RWPE2 (cell line): ENCODE measurements at regions not wholly inside any gene's neighbourhood (a gene's known extent, or its start where the extent isn't known, plus 50 kb on each side); places are given as distances from the start of the nearest gene placed in this dataset.

Source experiments
- ATAC-seq: fragments of 200-7000 bp; cut with Tn5 transposase; 3 replicates; pipeline ENCODE4 v1.9.1; 2021; ENCODE audit warnings: low read depth
- DNase-seq: peaks from one replicate; pipeline ENCODE4 v3.0.0-alpha.2; 2020; ENCODE audit warnings: low spot score
- H3K27ac ChIP-seq: fragments of 450-650 bp; 2 replicates; pipeline ENCODE4 v1.5.1; 2017; ENCODE audit warnings: mild to moderate bottlenecking; ENCODE audit not compliant: poor library complexity, severe bottlenecking
- H3K27me3 ChIP-seq: fragments of 250-450 bp; sonication (Bioruptor Pico); 2 replicates; pipeline ENCODE4 v1.5.1; 2021; ENCODE audit warnings: mild to moderate bottlenecking, moderate library complexity; ENCODE audit not compliant: insufficient read depth, poor library complexity, severe bottlenecking
- H3K36me3 ChIP-seq: fragments of 250-450 bp; sonication (Bioruptor Pico); 2 replicates; pipeline ENCODE4 v1.5.1; 2020; ENCODE audit warnings: low read depth, mild to moderate bottlenecking, moderate library complexity
- H3K4me1 ChIP-seq: fragments of 250-450 bp; sonication (Bioruptor Pico); 2 replicates; pipeline ENCODE4 v1.5.1; 2021; ENCODE audit warnings: mild to moderate bottlenecking, moderate library complexity; ENCODE audit not compliant: insufficient read depth, poor library complexity, severe bottlenecking
- H3K4me3 ChIP-seq: fragments of 250-450 bp; sonication (Bioruptor Pico); 2 replicates; pipeline ENCODE4 v1.5.1; 2021; ENCODE audit warnings: mild to moderate bottlenecking, moderate library complexity; ENCODE audit not compliant: severe bottlenecking
- H3K9me3 ChIP-seq: fragments of 250-450 bp; sonication (Bioruptor Pico); 2 replicates; pipeline ENCODE4 v1.5.1; 2021; ENCODE audit warnings: mild to moderate bottlenecking, moderate library complexity; ENCODE audit not compliant: severe bottlenecking
- TF ChIP-seq, protein P1 (sequence below): fragments of 450-650 bp; IDR thresholded peaks from one replicate; pipeline ENCODE4 v1.5.1; 2017; ENCODE audit warnings: mild to moderate bottlenecking, moderate library complexity; ENCODE audit not compliant: poor library complexity, severe bottlenecking

DNA sequence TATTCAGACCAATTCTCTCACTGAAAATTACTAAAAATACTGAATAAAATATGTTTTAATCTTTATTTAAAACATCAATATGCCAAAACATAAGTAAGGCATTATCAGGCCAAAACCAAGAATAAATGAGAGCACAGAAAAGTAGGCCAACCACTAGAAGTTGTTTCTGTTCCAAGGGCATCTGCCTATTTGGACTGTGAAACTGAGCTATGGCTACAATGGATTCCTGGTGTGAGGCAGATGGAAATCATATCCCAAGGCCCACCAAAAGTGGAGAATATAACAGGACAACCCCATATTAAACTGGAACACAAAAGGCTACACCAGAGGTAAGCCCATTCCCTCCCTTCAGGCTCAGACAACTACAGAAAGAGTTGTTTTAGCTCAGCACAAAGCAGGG, 302.8 kb upstream of the IL12A start:
- TF ChIP-seq, protein P1, sequence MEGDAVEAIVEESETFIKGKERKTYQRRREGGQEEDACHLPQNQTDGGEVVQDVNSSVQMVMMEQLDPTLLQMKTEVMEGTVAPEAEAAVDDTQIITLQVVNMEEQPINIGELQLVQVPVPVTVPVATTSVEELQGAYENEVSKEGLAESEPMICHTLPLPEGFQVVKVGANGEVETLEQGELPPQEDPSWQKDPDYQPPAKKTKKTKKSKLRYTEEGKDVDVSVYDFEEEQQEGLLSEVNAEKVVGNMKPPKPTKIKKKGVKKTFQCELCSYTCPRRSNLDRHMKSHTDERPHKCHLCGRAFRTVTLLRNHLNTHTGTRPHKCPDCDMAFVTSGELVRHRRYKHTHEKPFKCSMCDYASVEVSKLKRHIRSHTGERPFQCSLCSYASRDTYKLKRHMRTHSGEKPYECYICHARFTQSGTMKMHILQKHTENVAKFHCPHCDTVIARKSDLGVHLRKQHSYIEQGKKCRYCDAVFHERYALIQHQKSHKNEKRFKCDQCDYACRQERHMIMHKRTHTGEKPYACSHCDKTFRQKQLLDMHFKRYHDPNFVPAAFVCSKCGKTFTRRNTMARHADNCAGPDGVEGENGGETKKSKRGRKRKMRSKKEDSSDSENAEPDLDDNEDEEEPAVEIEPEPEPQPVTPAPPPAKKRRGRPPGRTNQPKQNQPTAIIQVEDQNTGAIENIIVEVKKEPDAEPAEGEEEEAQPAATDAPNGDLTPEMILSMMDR: no peak
- no peak for DNase-seq
- no peak for ATAC-seq
- no peak overlapping the region for H3K27ac ChIP-seq
- no peaks in the 10 kb centered on the region for H3K9me3 ChIP-seq
- H3K36me3 ChIP-seq: no peaks in the 10 kb centered on the region
- H3K27me3 ChIP-seq: no peaks in the 10 kb centered on the region
- no peaks in the 10 kb centered on the region for H3K4me1 ChIP-seq
- H3K4me3 ChIP-seq: no peak overlapping the region

DNA sequence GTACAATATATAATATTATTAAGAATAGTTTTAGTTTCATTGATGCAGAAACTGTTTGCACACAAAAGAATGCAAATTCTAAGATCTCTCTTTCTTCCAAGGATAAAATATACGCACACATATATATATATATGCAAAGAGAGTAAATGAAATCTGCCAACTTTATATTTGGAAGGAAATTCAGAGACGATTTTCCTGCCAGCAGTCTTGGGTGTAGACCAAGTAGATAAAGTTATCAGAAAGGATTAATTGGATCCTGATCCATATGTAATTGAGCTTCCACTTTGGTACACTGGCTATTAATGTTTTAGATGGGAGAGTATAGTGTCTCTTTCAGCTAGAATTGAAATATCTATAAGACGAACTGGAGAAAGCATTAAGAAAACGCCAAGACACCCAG, 295.4 kb upstream of the IL12A start:
- DNase-seq (no peak), ATAC-seq (no peak)
- H3K27ac ChIP-seq: no peak overlapping the region
- no peak overlapping the region for H3K4me3 ChIP-seq
- H3K9me3 ChIP-seq: no peaks in the 10 kb centered on the region
- H3K4me1 ChIP-seq: no peaks in the 10 kb centered on the region
- H3K27me3 ChIP-seq: no peaks in the 10 kb centered on the region
- TF ChIP-seq, protein P1: no peak
- H3K36me3 ChIP-seq: no peaks in the 10 kb centered on the region

DNA sequence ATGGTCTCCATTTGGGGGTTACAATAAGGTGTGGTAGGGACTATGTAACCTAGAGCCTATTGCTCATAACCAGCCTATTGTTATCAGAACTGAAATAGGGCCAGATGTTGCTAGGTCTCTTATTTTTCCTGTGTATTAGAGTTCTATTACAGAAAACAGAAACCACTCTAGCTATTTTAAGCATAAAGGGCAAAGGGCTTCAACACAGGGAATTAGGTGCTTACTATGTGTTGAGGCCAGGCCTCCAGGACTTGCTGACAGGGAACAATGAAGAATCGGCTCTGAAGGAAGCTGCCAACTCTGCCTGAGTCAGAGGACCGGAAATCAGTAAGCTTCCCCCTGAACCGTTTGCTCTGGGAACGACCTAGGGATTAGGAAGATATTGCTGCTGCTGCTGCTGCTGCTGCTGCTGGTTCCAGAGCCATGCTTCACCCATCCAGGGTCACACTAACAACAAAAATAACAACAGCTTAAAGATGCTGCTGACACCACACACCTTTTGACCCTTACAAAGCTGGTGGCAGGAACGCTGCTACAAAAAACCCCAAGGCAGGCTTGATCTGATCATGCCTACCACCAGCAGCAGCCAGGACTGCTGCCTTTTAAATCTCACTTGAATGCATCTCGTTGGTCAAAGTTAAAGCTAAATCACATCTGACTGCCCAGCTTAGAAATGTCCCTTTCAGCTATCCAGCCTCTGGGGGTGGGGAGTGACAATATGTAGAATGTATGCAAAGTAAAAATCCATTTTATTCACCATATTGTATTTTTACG, 276.9 kb upstream of the IL12A start:
- Histone ChIP-seq H3K27me3 (no peaks in the 10 kb centered on the region), H3K4me1 (peaks cover 12% of the 10 kb centered on the region), H3K4me3 (no peak overlapping the region), H3K27ac (peak overlapping the region; percentile 48), H3K36me3 (no peaks in the 10 kb centered on the region), H3K9me3 (no peaks in the 10 kb centered on the region)
- TF ChIP-seq, protein P1: no peak
- ATAC-seq: peak; percentile 100
- DNase-seq: peak; percentile 69

DNA sequence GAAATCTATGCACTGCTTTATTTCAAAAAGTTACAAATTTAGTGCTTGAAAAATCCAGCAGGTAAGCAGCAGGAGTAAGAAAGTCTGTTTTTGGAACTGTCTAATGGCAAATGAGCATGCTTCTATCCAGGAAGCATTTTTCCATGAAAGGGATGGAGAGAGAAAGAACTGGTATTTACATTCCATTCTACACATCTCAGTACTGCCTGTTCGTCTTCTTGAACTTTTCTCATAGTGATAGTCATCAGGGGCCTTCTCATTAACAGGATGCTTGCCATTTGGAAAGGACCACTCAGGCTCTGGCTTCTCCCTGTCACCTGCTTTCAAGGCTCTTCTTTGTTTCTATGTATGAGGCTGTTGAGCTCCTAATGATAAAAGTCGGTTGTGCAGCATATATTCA, 267.3 kb upstream of the IL12A start:
- Histone ChIP-seq H3K36me3 (no peaks in the 10 kb centered on the region), H3K9me3 (no peaks in the 10 kb centered on the region), H3K4me1 (peaks cover 24% of the 10 kb centered on the region), H3K27ac (no peak overlapping the region), H3K4me3 (no peak overlapping the region), H3K27me3 (no peaks in the 10 kb centered on the region)
- ATAC-seq (no peak), DNase-seq (no peak)
- TF ChIP-seq, protein P1: no peak

DNA sequence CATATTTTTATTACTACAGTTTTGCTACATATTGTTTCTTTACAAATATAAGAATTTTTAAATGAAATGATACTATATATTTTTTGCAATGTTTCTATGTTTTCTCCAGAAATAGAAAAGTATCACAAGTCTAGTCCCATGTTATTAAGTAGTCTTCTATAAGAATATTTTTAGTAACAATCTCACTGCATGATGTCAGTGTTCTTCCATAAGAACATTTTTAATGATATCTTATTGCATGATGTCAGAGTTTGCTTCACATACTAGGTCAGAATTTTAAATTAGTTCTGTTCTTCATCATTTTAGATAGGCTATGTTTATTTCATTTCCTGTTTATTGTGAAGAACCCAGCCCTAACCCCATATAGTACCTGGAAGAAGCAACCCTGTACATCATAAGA, 265.3 kb upstream of the IL12A start:
- ATAC-seq (no peak), DNase-seq (no peak)
- no peaks in the 10 kb centered on the region for H3K36me3 ChIP-seq
- no peaks in the 10 kb centered on the region for H3K27me3 ChIP-seq
- H3K4me3 ChIP-seq: no peak overlapping the region
- no peaks in the 10 kb centered on the region for H3K9me3 ChIP-seq
- no peak overlapping the region for H3K27ac ChIP-seq
- peaks cover 37% of the 10 kb centered on the region for H3K4me1 ChIP-seq
- TF ChIP-seq, protein P1: no peak
